Neural progenitor cell (in vitro differentiated cells): ENCODE measurements at regions not wholly inside any gene's neighbourhood (a gene's known extent, or its start where the extent isn't known, plus 50 kb on each side); places are given as distances from the start of the nearest gene placed in this dataset.

ENCODE experiments used
- CTCF ChIP-seq: fragments of 200-600 bp; sonication (generic); IDR thresholded peaks from 2 replicates; pipeline ENCODE4 v1.5.1; 2017; ENCODE audit warnings: antibody characterized with exemption, mild to moderate bottlenecking
- EZH2 ChIP-seq: fragments of 200-600 bp; sonication (generic); IDR thresholded peaks from 2 replicates; pipeline ENCODE4 v1.6.1; 2017; ENCODE audit warnings: antibody characterized with exemption, mild to moderate bottlenecking, moderate library complexity
- EZH2phosphoT487 ChIP-seq: fragments of 200-600 bp; sonication (generic); IDR thresholded peaks from 2 replicates; pipeline ENCODE4 v1.6.1; 2017; ENCODE audit warnings: antibody characterized with exemption

DNA sequence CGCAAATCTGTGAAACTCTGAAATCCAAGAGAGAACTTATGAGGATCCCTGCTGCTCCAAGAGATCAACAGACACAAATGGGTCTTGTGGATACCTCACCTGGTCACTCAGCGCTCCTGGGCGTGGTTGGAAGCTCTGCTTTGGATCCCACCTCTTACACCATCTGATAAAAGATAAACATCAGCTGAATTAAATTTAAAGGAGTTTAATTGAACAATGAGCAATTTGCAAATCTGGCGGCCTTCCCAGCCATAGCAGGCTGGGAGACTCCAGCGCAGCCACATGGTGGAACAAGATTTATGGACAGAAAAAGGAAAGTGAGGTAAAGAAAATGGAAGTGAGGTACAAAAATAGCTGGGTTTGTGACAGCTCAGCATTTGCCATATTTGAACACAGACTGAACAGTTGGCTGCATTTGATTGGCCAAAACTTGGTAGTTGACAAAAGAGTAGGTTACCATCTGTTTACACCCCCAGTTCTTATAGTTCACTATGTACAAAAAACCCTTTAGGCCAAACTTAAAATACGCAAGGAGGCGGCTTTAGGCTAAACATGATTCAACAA lies 437.3 kb upstream of the NDST3 start:
- no peak for TF ChIP-seq CTCF
- TF ChIP-seq EZH2 = no peak
- TF ChIP-seq EZH2phosphoT487 = no peak
